ENCODE measurements at regions not wholly inside any gene's neighbourhood (a gene's known extent, or its start where the extent isn't known, plus 50 kb on each side); places are given as distances from the start of the nearest gene placed in this dataset.

DNA sequence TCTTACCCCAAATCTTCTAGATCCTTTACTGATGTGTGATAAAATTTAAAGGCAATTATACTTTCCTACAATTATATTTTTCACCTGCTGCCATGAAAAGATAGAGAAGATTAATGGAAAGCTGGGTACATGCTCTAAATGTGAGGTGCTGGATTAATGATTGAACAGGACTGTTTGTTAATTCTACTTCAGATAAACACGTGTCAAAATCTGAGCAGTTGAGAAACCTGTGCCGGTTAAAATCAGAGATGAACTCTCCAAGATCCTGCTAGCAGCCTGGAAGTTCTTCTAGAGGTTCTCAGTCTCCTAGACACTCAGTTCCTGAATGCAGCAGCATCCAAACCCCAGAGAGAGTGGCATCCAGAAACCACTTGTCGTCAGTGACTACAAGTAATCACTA, 69.2 kb downstream of the INHBA start:
- DNase-seq, result no peak

DNA sequence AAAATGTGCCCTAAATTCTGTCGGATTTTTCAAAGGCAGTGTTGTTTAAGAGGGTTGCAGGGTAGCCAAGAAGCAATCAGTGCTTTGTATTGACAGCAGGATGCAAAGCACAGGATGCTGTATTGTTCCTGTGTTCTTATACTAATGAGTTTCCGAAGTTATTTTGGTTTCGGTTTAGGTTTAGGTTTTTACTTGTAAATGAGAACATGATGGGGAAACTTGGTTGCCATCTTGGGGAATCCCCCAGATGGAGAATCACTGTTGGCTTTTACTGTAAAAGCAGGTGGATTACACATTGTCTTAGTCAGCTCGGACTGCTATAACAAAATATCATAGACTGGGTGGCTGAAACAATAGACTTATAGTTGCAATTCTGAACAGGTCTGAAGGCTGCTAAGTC, 72.1 kb downstream of the INHBA start:
- DNase-seq, result no peak

DNA sequence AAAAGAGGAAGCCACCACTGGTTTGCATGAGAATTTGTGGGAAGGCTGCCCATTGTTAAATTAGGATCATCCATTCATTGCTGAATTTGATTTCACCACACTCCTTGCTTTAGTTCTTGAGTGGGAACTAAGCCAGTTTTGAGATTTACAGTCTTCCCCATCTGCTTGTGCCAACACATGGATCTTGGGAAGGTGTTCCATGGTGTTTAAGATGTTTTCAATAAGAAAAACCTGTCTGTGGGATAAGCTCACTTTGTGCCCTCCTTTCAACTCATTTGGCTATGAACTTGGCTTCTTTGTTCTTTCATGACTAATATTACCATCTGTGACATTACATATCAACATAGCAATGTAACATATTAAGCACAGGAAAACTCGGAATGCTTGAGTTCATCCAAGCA, 73.2 kb downstream of the INHBA start:
- DNase-seq, result no peak

- no peak for DNase-seq
Observed at GRCh38 chr7:41628901-41629300, 74.0 kb downstream of the INHBA start.

DNA sequence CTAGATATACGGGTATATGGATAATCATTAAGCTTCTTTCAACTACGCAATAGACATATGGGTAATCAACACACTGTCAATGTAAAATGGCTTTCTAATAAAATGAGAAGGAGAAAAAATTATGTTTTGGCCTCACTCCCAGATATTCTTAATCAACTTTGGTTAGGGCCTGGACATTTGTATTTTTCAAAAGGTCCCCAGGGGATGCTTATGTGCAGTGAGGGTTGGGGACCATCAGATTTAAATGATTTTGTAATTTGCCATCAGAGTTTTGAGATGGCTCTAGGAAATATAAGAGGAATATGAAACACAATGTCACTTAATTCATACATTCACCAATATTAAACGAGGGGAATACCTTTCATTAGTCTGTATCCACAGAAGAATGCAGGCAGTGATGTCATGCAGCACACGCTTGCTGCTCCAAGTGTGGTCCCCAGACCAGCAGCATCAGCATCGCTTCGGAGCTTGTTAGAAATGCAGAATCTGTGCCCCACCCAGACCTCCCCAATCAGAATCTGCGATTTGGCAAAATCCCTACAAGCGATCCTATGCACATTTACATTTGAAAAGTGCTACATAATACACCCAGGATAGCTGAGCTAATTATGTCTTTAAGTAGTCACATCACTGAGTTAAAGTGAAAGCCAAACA, 75.1 kb downstream of the INHBA start:
- DNase-seq, result no peak

- no peak for DNase-seq
Observed at GRCh38 chr7:41624818-41625217, 78.1 kb downstream of the INHBA start.

DNA sequence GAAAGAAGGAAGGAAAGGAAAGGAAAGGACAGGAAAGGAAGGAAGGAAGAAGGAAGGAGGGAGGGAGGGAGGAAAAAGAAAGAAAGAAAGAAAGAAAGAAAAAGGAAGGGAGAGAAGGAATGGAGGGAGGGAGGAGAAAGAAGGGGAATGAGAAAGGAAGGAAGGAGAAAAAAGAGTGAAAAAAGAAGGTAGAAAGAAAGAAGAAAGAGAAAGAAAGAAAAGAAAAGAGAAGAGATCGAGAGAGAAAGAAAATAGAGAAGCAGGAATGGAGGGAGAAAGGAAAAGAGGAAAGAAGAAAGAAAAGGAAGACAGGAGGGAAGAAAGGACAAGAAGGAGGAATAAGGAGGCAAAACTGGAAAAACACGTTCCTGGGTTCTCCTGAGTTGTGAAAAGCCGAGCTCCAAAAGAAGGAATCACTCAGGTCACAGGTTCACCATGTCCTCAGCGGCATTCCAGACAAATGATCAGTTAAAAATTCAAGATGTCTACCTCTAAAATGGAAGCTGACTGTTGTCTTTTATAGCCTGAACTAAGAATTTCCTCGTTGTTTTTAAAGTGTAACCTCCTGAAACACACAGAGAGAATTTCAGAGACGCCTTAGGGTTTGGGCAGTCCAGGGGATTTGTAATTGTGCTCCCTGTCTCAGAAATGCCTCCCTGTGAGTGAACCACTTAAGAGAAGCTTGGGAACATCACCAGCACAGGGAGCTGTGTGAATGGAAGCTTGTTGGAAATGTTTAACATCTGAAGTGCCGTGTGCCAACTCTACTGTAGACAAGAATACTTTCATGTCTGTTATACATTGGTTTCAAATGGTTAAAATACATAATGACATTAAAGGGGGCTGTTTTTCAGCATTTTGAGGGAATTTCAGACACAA, 80.7 kb downstream of the INHBA start:
- DNase-seq, result no peak

DNA sequence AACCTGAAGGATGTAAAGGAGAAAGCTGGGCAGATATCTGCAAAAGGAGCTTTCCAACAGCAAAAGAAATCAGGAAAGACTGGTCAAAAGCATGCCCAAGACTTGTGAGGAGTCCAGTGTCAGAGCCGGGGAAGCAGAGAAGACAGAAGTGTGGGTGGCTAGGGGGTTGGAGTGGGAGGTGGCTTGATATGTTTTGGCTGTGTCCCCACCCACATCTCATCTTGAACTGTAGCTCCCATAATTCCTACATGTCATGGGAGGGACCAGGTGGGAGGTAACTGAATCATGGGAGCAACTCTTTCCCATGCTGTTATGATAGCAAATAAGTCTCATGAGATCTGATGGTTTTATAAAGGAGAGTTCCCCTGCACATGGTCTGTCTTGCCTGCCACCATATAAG, 84.9 kb downstream of the INHBA start:
- DNase-seq, result no peak

DNA sequence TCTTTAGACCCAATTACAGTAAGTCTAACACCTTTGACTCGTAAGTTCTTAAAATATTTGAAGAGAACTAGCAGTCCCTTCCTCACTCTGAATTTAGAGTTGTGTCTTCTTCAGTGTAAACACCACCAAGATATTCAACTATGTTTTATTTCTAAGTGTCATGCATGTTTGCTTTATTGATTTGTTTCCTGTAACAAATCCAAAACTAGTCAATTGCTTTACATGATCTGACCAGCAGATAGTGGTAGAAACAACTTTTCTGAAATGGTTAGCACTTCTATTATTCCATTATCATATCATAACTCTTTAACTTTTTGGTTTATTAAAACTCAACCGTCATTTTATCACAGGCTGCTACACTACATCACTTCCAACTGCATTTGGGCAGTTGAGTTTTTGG, 90.1 kb downstream of the INHBA start:
- DNase-seq, result no peak

DNA sequence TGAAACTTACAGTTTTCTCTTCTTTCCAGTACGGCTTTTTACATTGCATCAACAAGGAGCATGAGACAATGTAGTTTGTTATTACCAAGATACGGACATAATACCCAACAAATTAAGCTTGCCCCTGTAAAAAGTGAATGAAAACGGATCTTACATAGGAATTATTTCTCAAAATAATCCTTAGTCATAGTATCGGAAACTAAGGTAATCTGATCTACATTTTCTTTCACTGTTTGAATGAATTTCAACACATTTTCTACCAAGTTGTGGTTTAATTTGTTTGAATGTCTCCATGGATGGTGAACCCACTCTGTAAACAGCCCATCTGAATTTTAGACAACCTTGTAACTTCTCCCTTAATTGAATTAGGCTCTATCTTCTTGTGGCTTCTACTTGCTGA, 90.5 kb downstream of the INHBA start:
- no peak for DNase-seq

- no peak for DNase-seq
Observed at GRCh38 chr7:41608447-41608846, 94.4 kb downstream of the INHBA start.

DNA sequence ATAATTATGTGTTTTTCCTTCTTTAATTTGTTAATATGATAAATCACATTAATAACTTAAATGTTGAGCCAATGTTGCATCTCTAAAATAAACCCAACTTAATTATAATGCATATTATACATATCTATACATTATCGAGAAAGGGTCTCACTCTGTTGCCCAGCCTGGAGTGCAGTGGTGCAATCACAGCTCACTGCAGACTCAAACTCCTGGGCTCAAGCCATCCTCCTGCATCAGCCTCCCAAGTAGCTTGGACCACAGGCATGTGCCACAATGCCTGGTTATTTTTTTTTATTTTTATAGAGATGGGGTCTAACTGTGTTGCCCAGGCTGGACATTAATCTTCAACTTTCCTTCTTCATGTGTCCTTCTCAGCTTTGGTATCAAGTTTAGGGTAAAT, 98.9 kb downstream of the INHBA start:
- no peak for DNase-seq

- DNase-seq, result no peak
Observed at GRCh38 chr7:41599760-41600159, 103.1 kb downstream of the INHBA start.

GRCh38 chr7:41592794-41593193, 110.1 kb downstream of the INHBA start:
- no peak for DNase-seq

DNA sequence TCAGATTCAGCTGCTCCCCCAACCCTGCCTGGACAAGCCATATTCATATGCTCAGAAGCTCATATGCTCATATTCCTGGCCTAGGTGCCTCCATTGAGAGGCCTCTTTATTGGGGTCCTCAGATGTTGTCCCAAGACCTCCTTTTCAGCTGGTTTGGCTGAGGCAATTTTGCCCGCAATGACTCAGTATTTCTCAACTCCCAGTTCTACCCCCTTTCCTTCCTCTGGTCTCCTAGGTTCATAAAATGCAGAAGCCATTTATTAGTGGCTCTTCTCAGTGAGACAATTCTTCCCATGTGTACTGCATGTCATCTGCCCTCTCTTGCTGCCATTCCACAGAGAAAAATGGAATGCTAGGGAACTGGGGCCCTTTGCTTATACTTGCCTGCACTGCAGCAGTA, 110.7 kb downstream of the INHBA start:
- DNase-seq, result no peak

GRCh38 chr7:41590986-41591385, 111.9 kb downstream of the INHBA start:
- DNase-seq, result no peak

GRCh38 chr7:41588341-41588740, 114.5 kb downstream of the INHBA start:
- no peak for DNase-seq

DNA sequence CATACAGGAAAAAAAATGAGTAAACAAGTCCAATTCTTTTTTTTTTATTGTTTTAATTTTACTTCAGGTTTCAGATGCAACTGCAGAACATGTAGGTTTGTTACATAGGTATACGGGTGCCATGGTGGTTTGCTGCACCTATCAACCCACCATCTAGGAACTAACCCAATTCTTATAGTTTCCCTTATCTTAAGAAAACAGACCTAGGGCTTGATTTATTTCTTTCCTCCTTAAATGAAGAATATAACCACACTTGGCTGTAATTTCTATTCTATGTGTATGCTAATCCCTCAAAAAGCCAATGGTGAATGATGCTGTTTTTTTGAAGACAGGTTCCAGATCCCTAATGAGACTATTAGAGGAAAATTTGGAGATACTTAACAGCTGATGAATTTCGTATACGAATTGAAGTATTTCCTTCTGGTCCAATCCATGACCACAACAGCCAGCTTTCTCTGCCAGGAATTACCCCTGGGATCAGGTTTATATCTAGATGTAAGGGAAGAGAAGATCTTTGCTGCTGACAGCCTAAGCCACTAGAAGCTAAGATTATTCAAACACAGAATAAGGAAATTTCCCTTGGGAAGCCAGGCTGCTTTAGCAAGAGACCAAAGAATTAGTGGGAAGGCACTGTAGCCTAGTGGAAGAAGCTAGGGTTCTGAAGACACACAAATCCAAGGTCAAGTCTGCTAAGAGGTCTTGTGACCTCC, 115.8 kb downstream of the INHBA start:
- no peak for DNase-seq

DNA sequence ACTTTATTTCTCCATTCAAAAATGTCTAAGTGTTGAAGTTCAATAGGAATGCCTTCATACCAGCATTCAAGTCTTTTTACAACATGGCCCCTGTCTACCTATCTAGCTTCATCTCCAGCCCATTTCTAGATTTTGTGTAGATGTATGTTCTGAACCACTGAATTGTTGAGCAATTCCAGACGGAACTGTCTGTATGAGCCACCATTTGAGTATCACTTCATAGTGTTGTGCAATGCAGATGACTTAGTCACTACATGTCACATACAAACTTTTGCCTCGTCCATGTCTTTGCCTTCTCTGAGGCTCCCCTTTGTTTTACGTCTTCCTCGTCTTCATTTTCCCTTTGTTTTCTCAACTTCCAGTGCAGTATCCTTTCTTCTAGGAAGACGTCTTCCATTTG, 118.1 kb downstream of the INHBA start:
- no peak for DNase-seq

DNA sequence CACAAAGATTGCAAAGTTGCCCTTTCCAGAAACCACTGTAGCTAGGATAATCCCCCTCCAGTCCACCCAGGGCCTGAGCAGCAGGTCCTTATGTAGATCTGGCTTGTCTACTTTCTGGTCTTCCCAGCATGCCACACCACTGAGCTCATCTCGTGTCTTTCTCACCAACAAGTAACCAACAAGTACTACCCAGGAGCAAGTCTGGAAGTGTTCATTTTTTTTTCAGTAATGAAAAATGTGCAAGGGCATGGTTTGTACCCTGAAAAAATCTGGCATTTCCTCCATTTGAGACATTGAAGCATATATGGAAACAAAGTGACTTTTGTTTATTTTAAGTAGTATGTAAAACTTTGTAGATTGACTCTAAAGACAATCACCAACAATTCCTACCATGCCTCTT, 120.8 kb downstream of the INHBA start:
- no peak for DNase-seq

DNA sequence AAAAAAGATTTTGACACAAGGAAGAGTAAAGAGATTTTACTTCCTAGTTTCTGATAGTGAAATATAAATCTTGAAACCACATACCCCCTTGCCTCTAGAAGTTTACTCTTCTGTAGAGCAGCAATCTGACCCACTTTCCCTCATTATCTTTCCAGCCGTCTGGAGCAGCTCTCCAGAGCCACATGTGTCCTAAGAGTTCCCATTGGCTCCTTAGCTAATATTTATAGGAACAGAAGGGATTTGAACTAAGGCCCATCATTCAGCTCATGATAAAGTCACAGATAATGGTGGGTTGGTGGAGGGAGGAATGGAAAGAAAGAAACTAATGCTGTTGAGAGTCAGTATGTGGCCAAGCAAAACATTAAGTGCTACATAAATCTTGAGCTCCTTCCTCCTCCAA, 121.8 kb downstream of the INHBA start:
- no peak for DNase-seq

GRCh38 chr7:41579961-41580935, 122.6 kb downstream of the INHBA start:
- no peak for DNase-seq

DNA sequence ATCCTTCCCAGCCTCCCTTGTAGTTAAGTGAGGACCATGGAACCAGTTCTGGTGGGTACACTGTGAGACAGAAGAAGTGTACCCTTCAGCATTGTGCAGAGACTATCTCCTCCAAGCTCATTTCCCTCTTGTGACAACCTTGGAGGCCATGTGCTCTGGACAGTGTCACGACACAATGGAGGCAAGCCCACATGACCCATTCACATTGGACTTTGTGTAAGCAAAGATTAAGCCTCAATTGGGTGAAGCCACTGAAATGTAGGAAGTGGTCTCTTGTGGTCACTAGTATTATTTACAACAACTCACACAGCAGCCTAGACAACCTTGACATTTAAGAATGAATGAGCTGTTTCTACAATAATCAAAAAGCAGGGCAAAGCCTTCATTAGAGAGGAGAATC, 124.2 kb downstream of the INHBA start:
- no peak for DNase-seq
